ENCODE measurements at regions not wholly inside any gene's neighbourhood (a gene's known extent, or its start where the extent isn't known, plus 50 kb on each side); places are given as distances from the start of the nearest gene placed in this dataset.

- Histone ChIP-seq H3K4me2 (ENCODE audit: low read length) (no peak overlapping the region), H3K9me2 (ENCODE audit: low read depth, low read length) (no peaks in the 10 kb centered on the region), H3K9ac (ENCODE audit: low read length) (no peak overlapping the region), H3K36me3 (ENCODE audit: insufficient read depth, low read length) (no peaks in the 10 kb centered on the region), H3K79me2 (ENCODE audit: insufficient read depth, low read length) (no peaks in the 10 kb centered on the region), H3K27me3 (ENCODE audit: insufficient read depth, low read length) (no peaks in the 10 kb centered on the region), H3K4me3 (ENCODE audit: low read depth, low read length, poor library complexity, severe bottlenecking) (no peak overlapping the region), H3K4me1 (ENCODE audit: insufficient read depth, low read length, severe bottlenecking) (no peaks in the 10 kb centered on the region), H3K9me3 (ENCODE audit: low read length) (no peaks in the 10 kb centered on the region), H4K20me1 (ENCODE audit: insufficient read depth, low read length) (no peaks in the 10 kb centered on the region), H3K27ac (ENCODE audit: low read depth, low read length, poor library complexity, severe bottlenecking) (no peak overlapping the region), H2AFZ (ENCODE audit: low read length) (no peak overlapping the region), H3F3A (ENCODE audit: insufficient read depth, low read length) (no peaks in the 10 kb centered on the region)
- no peak for TF ChIP-seq EZH2 (IDR thresholded peaks at IDR 0.05; ENCODE audit: borderline replicate concordance, low read length)
- TF ChIP-seq, protein P1, sequence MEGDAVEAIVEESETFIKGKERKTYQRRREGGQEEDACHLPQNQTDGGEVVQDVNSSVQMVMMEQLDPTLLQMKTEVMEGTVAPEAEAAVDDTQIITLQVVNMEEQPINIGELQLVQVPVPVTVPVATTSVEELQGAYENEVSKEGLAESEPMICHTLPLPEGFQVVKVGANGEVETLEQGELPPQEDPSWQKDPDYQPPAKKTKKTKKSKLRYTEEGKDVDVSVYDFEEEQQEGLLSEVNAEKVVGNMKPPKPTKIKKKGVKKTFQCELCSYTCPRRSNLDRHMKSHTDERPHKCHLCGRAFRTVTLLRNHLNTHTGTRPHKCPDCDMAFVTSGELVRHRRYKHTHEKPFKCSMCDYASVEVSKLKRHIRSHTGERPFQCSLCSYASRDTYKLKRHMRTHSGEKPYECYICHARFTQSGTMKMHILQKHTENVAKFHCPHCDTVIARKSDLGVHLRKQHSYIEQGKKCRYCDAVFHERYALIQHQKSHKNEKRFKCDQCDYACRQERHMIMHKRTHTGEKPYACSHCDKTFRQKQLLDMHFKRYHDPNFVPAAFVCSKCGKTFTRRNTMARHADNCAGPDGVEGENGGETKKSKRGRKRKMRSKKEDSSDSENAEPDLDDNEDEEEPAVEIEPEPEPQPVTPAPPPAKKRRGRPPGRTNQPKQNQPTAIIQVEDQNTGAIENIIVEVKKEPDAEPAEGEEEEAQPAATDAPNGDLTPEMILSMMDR (IDR thresholded peaks at IDR 0.05; ENCODE audit: low read length), result no peak
Measured at GRCh38 chr6:132202574-132202973, 198.7 kb downstream of the MOXD1 start.

- no peaks in the 10 kb centered on the region for H3K27me3 ChIP-seq (ENCODE audit: insufficient read depth, low read length)
- no peaks in the 10 kb centered on the region for H3K4me1 ChIP-seq (ENCODE audit: insufficient read depth, low read length, severe bottlenecking)
- H3F3A ChIP-seq (ENCODE audit: insufficient read depth, low read length), result no peaks in the 10 kb centered on the region
- H3K9ac ChIP-seq (ENCODE audit: low read length), result no peak overlapping the region
- no peaks in the 10 kb centered on the region for H4K20me1 ChIP-seq (ENCODE audit: insufficient read depth, low read length)
- no peak overlapping the region for H3K4me2 ChIP-seq (ENCODE audit: low read length)
- H3K9me3 ChIP-seq (ENCODE audit: low read length), result no peaks in the 10 kb centered on the region
- H2AFZ ChIP-seq (ENCODE audit: low read length), result no peak overlapping the region
- no peak for TF ChIP-seq EZH2 (IDR thresholded peaks at IDR 0.05; ENCODE audit: borderline replicate concordance, low read length)
- TF ChIP-seq, protein P1 (IDR thresholded peaks at IDR 0.05; ENCODE audit: low read length), result no peak
- no peak overlapping the region for H3K4me3 ChIP-seq (ENCODE audit: low read depth, low read length, poor library complexity, severe bottlenecking)
- no peaks in the 10 kb centered on the region for H3K79me2 ChIP-seq (ENCODE audit: insufficient read depth, low read length)
- no peak overlapping the region for H3K27ac ChIP-seq (ENCODE audit: low read depth, low read length, poor library complexity, severe bottlenecking)
- no peaks in the 10 kb centered on the region for H3K36me3 ChIP-seq (ENCODE audit: insufficient read depth, low read length)
- no peaks in the 10 kb centered on the region for H3K9me2 ChIP-seq (ENCODE audit: low read depth, low read length)
Measured at GRCh38 chr6:132199343-132199742, 201.9 kb downstream of the MOXD1 start.

GRCh38 chr6:132198896-132199295, 202.4 kb downstream of the MOXD1 start:
- Histone ChIP-seq H3F3A (ENCODE audit: insufficient read depth, low read length) (no peaks in the 10 kb centered on the region), H3K27me3 (ENCODE audit: insufficient read depth, low read length) (no peaks in the 10 kb centered on the region), H3K9me2 (ENCODE audit: low read depth, low read length) (no peaks in the 10 kb centered on the region), H3K4me1 (ENCODE audit: insufficient read depth, low read length, severe bottlenecking) (no peaks in the 10 kb centered on the region), H3K79me2 (ENCODE audit: insufficient read depth, low read length) (no peaks in the 10 kb centered on the region), H3K27ac (ENCODE audit: low read depth, low read length, poor library complexity, severe bottlenecking) (no peak overlapping the region), H3K9ac (ENCODE audit: low read length) (no peak overlapping the region), H2AFZ (ENCODE audit: low read length) (no peak overlapping the region), H4K20me1 (ENCODE audit: insufficient read depth, low read length) (no peaks in the 10 kb centered on the region), H3K36me3 (ENCODE audit: insufficient read depth, low read length) (no peaks in the 10 kb centered on the region), H3K4me3 (ENCODE audit: low read depth, low read length, poor library complexity, severe bottlenecking) (no peak overlapping the region), H3K9me3 (ENCODE audit: low read length) (no peaks in the 10 kb centered on the region), H3K4me2 (ENCODE audit: low read length) (no peak overlapping the region)
- TF ChIP-seq, protein P1 (IDR thresholded peaks at IDR 0.05; ENCODE audit: low read length), result no peak
- TF ChIP-seq EZH2 (IDR thresholded peaks at IDR 0.05; ENCODE audit: borderline replicate concordance, low read length), result no peak
